Breast epithelium (tissue), 4 donors: ENCODE measurements at regions not wholly inside any gene's neighbourhood (a gene's known extent, or its start where the extent isn't known, plus 50 kb on each side); places are given as distances from the start of the nearest gene placed in this dataset.

ENCODE experiments used
- DNase-seq, 2 donors: peaks; one replicate each; pipeline ENCODE4 v3.0.0-alpha.2; 2019; ENCODE audit warnings: low spot score in 2 of 2
- H3K27ac ChIP-seq, 2 donors: fragments of 200-600 bp; sonication (generic) in 1 of 2; one replicate each; pipeline ENCODE4 v1.5.1; 2016 to 2019; ENCODE audit warnings: mild to moderate bottlenecking in 1 of 2
- H3K27me3 ChIP-seq, 2 donors: fragments of 200-600 bp; sonication (generic) in 1 of 2; one replicate each; pipeline versions ENCODE4 v1.5.1 to v1.6.0; 2017 to 2019; ENCODE audit warnings: control low read depth in 1 of 2, mild to moderate bottlenecking in 1 of 2
- H3K36me3 ChIP-seq: fragments of 200-600 bp; one replicate; pipeline ENCODE4 v1.5.1; 2019
- H3K4me1 ChIP-seq, 2 donors: fragments of 200-600 bp; sonication (generic); one replicate each; pipeline ENCODE4 v1.5.1; 2016 to 2019; ENCODE audit warnings: control low read depth in 1 of 2
- H3K4me3 ChIP-seq, 3 donors: fragments of 200-600 bp; sonication (generic); 1 replicate in 2 of 3; 2 replicates in 1 of 3; pipeline ENCODE4 v1.5.1; 2016 to 2019; ENCODE audit warnings: mild to moderate bottlenecking in 3 of 3, moderate library complexity in 2 of 3
- H3K9me3 ChIP-seq, 2 donors: fragments of 200-600 bp; sonication (generic) in 1 of 2; one replicate each; pipeline ENCODE4 v1.5.1; 2016 to 2019; ENCODE audit warnings: control low read depth in 1 of 2
- POLR2A ChIP-seq: fragments of 450-650 bp; IDR thresholded peaks from one replicate; pipeline ENCODE4 v1.6.1; 2016; ENCODE audit warnings: antibody characterized with exemption, mild to moderate bottlenecking, moderate library complexity
- POLR2AphosphoS5 ChIP-seq, 3 donors: sonication (generic); formaldehyde crosslinking; IDR thresholded peaks; one replicate each; pipeline ENCODE4 v1.6.1; 2017; ENCODE audit warnings: antibody characterized with exemption in 3 of 3
- intact Hi-C: fragments of 100-400 bp; cut with DNase I; formaldehyde crosslinking; loops from one replicate; pipeline ENCODE4 v1.15.1; 2023; ENCODE audit warnings: low total_unique reads
- TF ChIP-seq, protein P1 (sequence below), 3 donors: fragments of 450-650 bp; IDR thresholded peaks; one replicate each; pipeline ENCODE4 v1.5.1; 2016 to 2017; ENCODE audit warnings: antibody characterized with exemption in 3 of 3, mild to moderate bottlenecking in 3 of 3, moderate library complexity in 3 of 3

- Histone ChIP-seq H3K9me3 (no peaks in the 10 kb centered on the region), H3K36me3 (no peaks in the 10 kb centered on the region), H3K27ac (no peak overlapping the region), H3K27me3 (no peaks in the 10 kb centered on the region), H3K4me3 (no peak overlapping the region), H3K4me1 (no peaks in the 10 kb centered on the region)
- no peak for DNase-seq
- intact Hi-C loops = no loop called here
- TF ChIP-seq, protein P1, sequence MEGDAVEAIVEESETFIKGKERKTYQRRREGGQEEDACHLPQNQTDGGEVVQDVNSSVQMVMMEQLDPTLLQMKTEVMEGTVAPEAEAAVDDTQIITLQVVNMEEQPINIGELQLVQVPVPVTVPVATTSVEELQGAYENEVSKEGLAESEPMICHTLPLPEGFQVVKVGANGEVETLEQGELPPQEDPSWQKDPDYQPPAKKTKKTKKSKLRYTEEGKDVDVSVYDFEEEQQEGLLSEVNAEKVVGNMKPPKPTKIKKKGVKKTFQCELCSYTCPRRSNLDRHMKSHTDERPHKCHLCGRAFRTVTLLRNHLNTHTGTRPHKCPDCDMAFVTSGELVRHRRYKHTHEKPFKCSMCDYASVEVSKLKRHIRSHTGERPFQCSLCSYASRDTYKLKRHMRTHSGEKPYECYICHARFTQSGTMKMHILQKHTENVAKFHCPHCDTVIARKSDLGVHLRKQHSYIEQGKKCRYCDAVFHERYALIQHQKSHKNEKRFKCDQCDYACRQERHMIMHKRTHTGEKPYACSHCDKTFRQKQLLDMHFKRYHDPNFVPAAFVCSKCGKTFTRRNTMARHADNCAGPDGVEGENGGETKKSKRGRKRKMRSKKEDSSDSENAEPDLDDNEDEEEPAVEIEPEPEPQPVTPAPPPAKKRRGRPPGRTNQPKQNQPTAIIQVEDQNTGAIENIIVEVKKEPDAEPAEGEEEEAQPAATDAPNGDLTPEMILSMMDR (IDR thresholded peaks at IDR 0.05) = no peak
- TF ChIP-seq POLR2A (no peak), POLR2AphosphoS5 (IDR thresholded peaks at IDR 0.05) (no peak)
Measured at GRCh38 chr11:80621871-80622270, 1181.0 kb upstream of the TENM4 start.

DNA sequence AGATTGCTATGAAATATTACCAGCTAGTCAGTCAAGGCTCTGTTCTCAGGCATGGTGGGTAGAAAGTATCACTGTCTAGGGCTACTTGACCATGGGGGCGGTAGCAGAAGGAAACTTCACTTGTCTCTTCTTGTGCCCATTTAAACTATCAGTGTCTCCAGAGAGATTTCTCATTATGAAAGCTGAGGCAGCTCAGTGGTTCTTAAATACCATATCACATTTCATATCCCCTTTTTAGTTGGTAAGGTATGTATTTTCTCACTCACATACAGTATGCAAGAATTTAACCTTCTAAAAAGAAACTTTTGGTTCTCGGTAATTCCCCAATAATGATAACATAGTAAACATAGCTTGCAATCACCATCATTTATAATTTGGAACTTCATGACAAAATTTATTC is 1180.0 kb upstream of the TENM4 start:
- H3K4me1 ChIP-seq = no peaks in the 10 kb centered on the region
- no peak overlapping the region for H3K27ac ChIP-seq
- no peak for DNase-seq
- H3K27me3 ChIP-seq = no peaks in the 10 kb centered on the region
- H3K4me3 ChIP-seq = no peak overlapping the region
- H3K9me3 ChIP-seq = no peaks in the 10 kb centered on the region
- TF ChIP-seq, protein P1 (IDR thresholded peaks at IDR 0.05) = no peak
- intact Hi-C loops = no loop called here
- no peaks in the 10 kb centered on the region for H3K36me3 ChIP-seq

GRCh38 chr11:80617156-80617555 is 1176.3 kb upstream of the TENM4 start:
- intact Hi-C loops = no loop called here
- DNase-seq = no peak
- Histone ChIP-seq H3K27me3 (no peaks in the 10 kb centered on the region), H3K36me3 (no peaks in the 10 kb centered on the region), H3K27ac (no peak overlapping the region), H3K9me3 (no peaks in the 10 kb centered on the region), H3K4me3 (no peak overlapping the region), H3K4me1 (no peaks in the 10 kb centered on the region)
- TF ChIP-seq, protein P1 (IDR thresholded peaks at IDR 0.05) = no peak
- no peak for TF ChIP-seq POLR2A
- TF ChIP-seq POLR2AphosphoS5 (IDR thresholded peaks at IDR 0.05) = no peak

- TF ChIP-seq POLR2A (no peak), POLR2AphosphoS5 (IDR thresholded peaks at IDR 0.05) (no peak)
- TF ChIP-seq, protein P1 (IDR thresholded peaks at IDR 0.05) = no peak
- intact Hi-C loops = no loop called here
- no peak for DNase-seq
- H3K36me3 ChIP-seq = no peaks in the 10 kb centered on the region
- H3K9me3 ChIP-seq = no peaks in the 10 kb centered on the region
- no peak overlapping the region for H3K27ac ChIP-seq
- no peaks in the 10 kb centered on the region for H3K27me3 ChIP-seq
- H3K4me3 ChIP-seq = no peak overlapping the region
- H3K4me1 ChIP-seq = no peaks in the 10 kb centered on the region
Measured at GRCh38 chr11:80616070-80616800, 1175.4 kb upstream of the TENM4 start.

GRCh38 chr11:80613655-80614054 is 1172.8 kb upstream of the TENM4 start:
- no peaks in the 10 kb centered on the region for H3K27me3 ChIP-seq
- no peak overlapping the region for H3K27ac ChIP-seq
- no peak for DNase-seq
- TF ChIP-seq, protein P1 (IDR thresholded peaks at IDR 0.05) = no peak
- TF ChIP-seq POLR2AphosphoS5 (IDR thresholded peaks at IDR 0.05) (no peak), POLR2A (no peak)
- H3K36me3 ChIP-seq = no peaks in the 10 kb centered on the region
- no peak overlapping the region for H3K4me3 ChIP-seq
- no peaks in the 10 kb centered on the region for H3K9me3 ChIP-seq
- intact Hi-C loops = no loop called here
- H3K4me1 ChIP-seq = no peaks in the 10 kb centered on the region
